H9 (cell line): ENCODE measurements at regions not wholly inside any gene's neighbourhood (a gene's known extent, or its start where the extent isn't known, plus 50 kb on each side); places are given as distances from the start of the nearest gene placed in this dataset.

Experiments
- DNase-seq: peaks from one replicate; pipeline ENCODE4 v3.0.0-alpha.2; 2017
- H2AFZ ChIP-seq: one replicate; pipeline ENCODE4 v1.6.1; 2013; ENCODE audit warnings: mild to moderate bottlenecking, low read length, control low read depth, moderate library complexity
- H2AK5ac ChIP-seq: 2 replicates; pipeline ENCODE4 v1.6.1; 2013; ENCODE audit warnings: low read length, control low read depth, mixed read lengths; ENCODE audit not compliant: insufficient read length
- H2BK120ac ChIP-seq: one replicate; pipeline ENCODE4 v1.6.1; 2013; ENCODE audit warnings: low read depth, mild to moderate bottlenecking, low read length, control low read depth, inconsistent platforms; ENCODE audit not compliant: poor library complexity, severe bottlenecking
- H2BK12ac ChIP-seq: 2 replicates; pipeline ENCODE4 v1.6.1; 2013; ENCODE audit warnings: low read length, control low read depth, mixed read lengths, low read depth; ENCODE audit not compliant: insufficient read length
- H2BK15ac ChIP-seq: 2 replicates; pipeline ENCODE4 v1.6.1; 2013; ENCODE audit warnings: low read depth, low read length, control low read depth
- H2BK20ac ChIP-seq: one replicate; pipeline ENCODE4 v1.6.1; 2013; ENCODE audit warnings: low read depth, mild to moderate bottlenecking, low read length, control low read depth, inconsistent platforms; ENCODE audit not compliant: poor library complexity, severe bottlenecking
- H2BK5ac ChIP-seq: 2 replicates; pipeline ENCODE4 v1.6.1; 2013; ENCODE audit warnings: low read length, control low read depth, mixed read lengths; ENCODE audit not compliant: insufficient read length
- H3K14ac ChIP-seq: 2 replicates; pipeline ENCODE4 v1.6.1; 2013; ENCODE audit warnings: low read length, control low read depth; ENCODE audit not compliant: insufficient read depth
- H3K18ac ChIP-seq: 2 replicates; pipeline ENCODE4 v1.6.1; 2013; ENCODE audit warnings: low read depth, mild to moderate bottlenecking, mixed read lengths, low read length, control low read depth; ENCODE audit not compliant: insufficient read length
- H3K23ac ChIP-seq: 2 replicates; pipeline ENCODE4 v1.6.1; 2013; ENCODE audit warnings: low read length, control low read depth, mixed read lengths, low read depth; ENCODE audit not compliant: insufficient read length
- H3K23me2 ChIP-seq: 2 replicates; pipeline ENCODE4 v1.6.1; 2013; ENCODE audit warnings: low read depth, mild to moderate bottlenecking, mixed read lengths, low read length, control low read depth; ENCODE audit not compliant: insufficient read length, poor library complexity, severe bottlenecking
- H3K27ac ChIP-seq: 2 replicates; pipeline ENCODE4 v1.5.1; 2013; ENCODE audit warnings: low read length, control low read depth, mixed read lengths, low read depth; ENCODE audit not compliant: insufficient read length
- H3K27me3 ChIP-seq: 2 replicates; pipeline ENCODE4 v1.6.1; 2013; ENCODE audit warnings: low read length, control low read depth, inconsistent platforms; ENCODE audit not compliant: insufficient read depth
- H3K4ac ChIP-seq: 2 replicates; pipeline ENCODE4 v1.6.1; 2013; ENCODE audit warnings: low read depth, mild to moderate bottlenecking, control low read depth, inconsistent platforms, low read length, moderate library complexity
- H3K4me1 ChIP-seq: 2 replicates; pipeline ENCODE4 v1.6.1; 2013; ENCODE audit warnings: low read length, control low read depth, inconsistent platforms; ENCODE audit not compliant: insufficient read depth
- H3K4me2 ChIP-seq: 2 replicates; pipeline ENCODE4 v1.6.1; 2013; ENCODE audit warnings: low read length, control low read depth, mixed read lengths; ENCODE audit not compliant: insufficient read length, insufficient read depth
- H3K56ac ChIP-seq: 2 replicates; pipeline ENCODE4 v1.6.1; 2013; ENCODE audit warnings: low read depth, mild to moderate bottlenecking, mixed read lengths, low read length, control low read depth; ENCODE audit not compliant: insufficient read length
- H3K79me1 ChIP-seq: 2 replicates; pipeline ENCODE4 v1.6.1; 2013; ENCODE audit warnings: low read depth, mild to moderate bottlenecking, moderate library complexity, low read length, control low read depth, inconsistent platforms; ENCODE audit not compliant: insufficient read depth, poor library complexity, severe bottlenecking
- H3K79me2 ChIP-seq: 2 replicates; pipeline ENCODE4 v1.6.1; 2013; ENCODE audit warnings: low read length, control low read depth, inconsistent platforms; ENCODE audit not compliant: insufficient read depth
- H3K9ac ChIP-seq: 2 replicates; pipeline ENCODE4 v1.6.1; 2013; ENCODE audit warnings: low read length, control low read depth, mixed read lengths; ENCODE audit not compliant: insufficient read length; ENCODE audit errors: extremely low read depth
- H3K9me3 ChIP-seq: one replicate; pipeline ENCODE4 v1.6.1; 2013; ENCODE audit warnings: low read depth, low read length, inconsistent platforms; ENCODE audit not compliant: control insufficient read depth
- H3T11ph ChIP-seq: one replicate; pipeline ENCODE4 v1.6.1; 2013; ENCODE audit warnings: mild to moderate bottlenecking, low read length, control low read depth, inconsistent platforms
- H4K20me1 ChIP-seq: one replicate; pipeline ENCODE4 v1.6.1; 2013; ENCODE audit not compliant: control insufficient read depth, insufficient read length, insufficient read depth
- H4K5ac ChIP-seq: 2 replicates; pipeline ENCODE4 v1.6.1; 2013; ENCODE audit warnings: low read depth, mild to moderate bottlenecking, mixed read lengths, low read length, control low read depth; ENCODE audit not compliant: insufficient read length
- H4K8ac ChIP-seq: replicated peaks from 2 replicates; pipeline ENCODE4 v1.6.1; 2013; ENCODE audit warnings: low read length, control low read depth, mixed read lengths, low read depth; ENCODE audit not compliant: insufficient read length
- H4K91ac ChIP-seq: 2 replicates; pipeline ENCODE4 v1.6.1; 2013; ENCODE audit warnings: low read depth, mild to moderate bottlenecking, moderate library complexity, mixed read lengths, low read length, control low read depth; ENCODE audit not compliant: insufficient read length
- H3K27ac Mint-ChIP-seq, 3 experiments: 2 replicates in 2 of 3; 3 replicates in 1 of 3; pipeline ENCODE4 v1.8.0; 2020 to 2021; ENCODE audit warnings: mixed read lengths in 3 of 3, mild to moderate bottlenecking in 1 of 3, moderate library complexity in 1 of 3
- H3K27me3 Mint-ChIP-seq: 2 replicates; pipeline ENCODE4 v1.8.0; 2021; ENCODE audit warnings: low read depth, mild to moderate bottlenecking, moderate library complexity, mixed read lengths
- H3K36me3 Mint-ChIP-seq, 3 experiments: 2 replicates in 2 of 3; 3 replicates in 1 of 3; pipeline ENCODE4 v1.8.0; 2020 to 2021; ENCODE audit warnings: low read depth in 3 of 3, mixed read lengths in 3 of 3; ENCODE audit not compliant: insufficient read depth in 1 of 3
- H3K4me1 Mint-ChIP-seq, 2 experiments: 2 replicates each; pipeline ENCODE4 v1.8.0; 2020; ENCODE audit warnings: mixed read lengths in 2 of 2
- H3K4me3 Mint-ChIP-seq, 2 experiments: 2 replicates in 1 of 2; 3 replicates in 1 of 2; pipeline ENCODE4 v1.8.0; 2020 to 2021; ENCODE audit warnings: mild to moderate bottlenecking in 2 of 2, mixed read lengths in 2 of 2, moderate library complexity in 1 of 2
- H3K9me3 Mint-ChIP-seq, 2 experiments: 2 replicates in 1 of 2; 3 replicates in 1 of 2; pipeline ENCODE4 v1.8.0; 2020; ENCODE audit warnings: mild to moderate bottlenecking in 2 of 2, mixed read lengths in 2 of 2, moderate library complexity in 1 of 2
- WGBS: extraction: QIAGEN DNeasy Blood & Tissue Kit; methylation state at CpG from one replicate; pipeline ENCODE4 v1.1.7; 2013; ENCODE audit warnings: missing lambda C conversion rate, low lambda C conversion rate, mixed read lengths; ENCODE audit not compliant: insufficient read length; ENCODE audit errors: extremely low coverage; 5-methylcytosine and 5-hydroxymethylcytosine counted together
- TF ChIP-seq, protein P1 (sequence below): fragments of 200-600 bp; sonication (generic); conservative IDR thresholded peaks from 3 replicates; pipeline ENCODE4 v1.8.0; 2021; ENCODE audit warnings: antibody characterized with exemption, mild to moderate bottlenecking

DNA sequence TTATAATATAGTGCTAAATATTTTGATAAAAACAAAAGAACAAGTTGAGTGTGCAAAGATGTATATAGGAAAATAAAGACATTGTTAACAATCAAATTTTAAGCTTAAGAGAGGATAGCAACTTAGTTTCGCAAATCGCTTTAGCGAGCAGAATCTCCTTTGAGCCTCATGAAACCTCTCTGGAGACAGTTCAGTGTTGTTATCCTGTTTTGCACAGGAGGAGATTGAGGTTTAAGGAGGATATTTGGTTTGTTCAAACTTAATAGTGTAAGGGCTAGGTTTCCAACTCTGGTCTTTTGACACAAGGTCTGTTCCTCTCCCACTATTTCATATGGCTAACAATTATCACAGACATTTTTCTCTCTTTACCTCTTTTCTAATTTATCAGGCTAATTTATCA, 1848.5 kb upstream of the TENM3 start:
- Histone ChIP-seq H2BK20ac (no peak overlapping the region), H3K27me3 (no peaks in the 10 kb centered on the region), H2AFZ (no peak overlapping the region), H3K9me3 (no peaks in the 10 kb centered on the region), H3K23me2 (no peaks in the 10 kb centered on the region), H3K23ac (no peak overlapping the region), H3K79me1 (no peaks in the 10 kb centered on the region), H2BK120ac (no peak overlapping the region), H2BK15ac (no peak overlapping the region), H3K9ac (no peak overlapping the region), H4K91ac (no peak overlapping the region), H3K4ac (no peak overlapping the region), H4K20me1 (no peaks in the 10 kb centered on the region), H3K27ac (no peak overlapping the region), H3T11ph (no peak overlapping the region), H3K56ac (no peak overlapping the region), H2BK5ac (no peak overlapping the region), H4K8ac (no peak overlapping the region), H3K4me2 (no peak overlapping the region), H4K5ac (no peak overlapping the region), H3K79me2 (no peaks in the 10 kb centered on the region), H3K14ac (no peak overlapping the region), H2AK5ac (no peak overlapping the region), H3K18ac (no peak overlapping the region), H2BK12ac (no peak overlapping the region), H3K4me1 (no peaks in the 10 kb centered on the region)
- TF ChIP-seq, protein P1, sequence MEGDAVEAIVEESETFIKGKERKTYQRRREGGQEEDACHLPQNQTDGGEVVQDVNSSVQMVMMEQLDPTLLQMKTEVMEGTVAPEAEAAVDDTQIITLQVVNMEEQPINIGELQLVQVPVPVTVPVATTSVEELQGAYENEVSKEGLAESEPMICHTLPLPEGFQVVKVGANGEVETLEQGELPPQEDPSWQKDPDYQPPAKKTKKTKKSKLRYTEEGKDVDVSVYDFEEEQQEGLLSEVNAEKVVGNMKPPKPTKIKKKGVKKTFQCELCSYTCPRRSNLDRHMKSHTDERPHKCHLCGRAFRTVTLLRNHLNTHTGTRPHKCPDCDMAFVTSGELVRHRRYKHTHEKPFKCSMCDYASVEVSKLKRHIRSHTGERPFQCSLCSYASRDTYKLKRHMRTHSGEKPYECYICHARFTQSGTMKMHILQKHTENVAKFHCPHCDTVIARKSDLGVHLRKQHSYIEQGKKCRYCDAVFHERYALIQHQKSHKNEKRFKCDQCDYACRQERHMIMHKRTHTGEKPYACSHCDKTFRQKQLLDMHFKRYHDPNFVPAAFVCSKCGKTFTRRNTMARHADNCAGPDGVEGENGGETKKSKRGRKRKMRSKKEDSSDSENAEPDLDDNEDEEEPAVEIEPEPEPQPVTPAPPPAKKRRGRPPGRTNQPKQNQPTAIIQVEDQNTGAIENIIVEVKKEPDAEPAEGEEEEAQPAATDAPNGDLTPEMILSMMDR: no peak
- Mint-ChIP-seq H3K36me3 (no peaks in the 10 kb centered on the region), H3K9me3 (no peaks in the 10 kb centered on the region), H3K4me1 (no peaks in the 10 kb centered on the region), H3K27ac (no peak overlapping the region), H3K27me3 (no peaks in the 10 kb centered on the region), H3K4me3 (no peak overlapping the region)
- no peak for DNase-seq
- no CpG with 5 or more reads among the region's 3 CpGs for WGBS
